Naive thymus-derived CD4-positive, alpha-beta T cell (primary cell): ENCODE measurements at regions not wholly inside any gene's neighbourhood (a gene's known extent, or its start where the extent isn't known, plus 50 kb on each side); places are given as distances from the start of the nearest gene placed in this dataset.

Source experiments
- ATAC-seq: fragments of 150-1000 bp; cut with Tn5 transposase; 2 replicates; pipeline ENCODE4 v1.10.0; 2021; ENCODE audit warnings: mild to moderate bottlenecking, moderate library complexity
- CTCF ChIA-PET: fragments of 350-600 bp; sonication (Branson Sonifier 250); formaldehyde crosslinking; loops from one replicate; lab custom pipeline; 2021; ENCODE audit warnings: antibody characterized with exemption; lab: Charles Lee
- POLR2A ChIA-PET: fragments of 350-600 bp; sonication (Branson Sonifier 250); formaldehyde crosslinking; loops from one replicate; lab custom pipeline; 2021; ENCODE audit warnings: antibody characterized with exemption, inconsistent platforms; lab: Charles Lee
- DNase-seq, 9 donors: peaks; one replicate each; pipeline versions ENCODE4 v3.0.0 to v3.0.0-alpha.2; 2020 to 2022; ENCODE audit warnings: mixed read lengths in 1 of 9
- H3K27ac ChIP-seq: one replicate; pipeline ENCODE4 v1.7.0; 2013; ENCODE audit warnings: mild to moderate bottlenecking, low read depth, low read length, moderate library complexity
- H3K27me3 ChIP-seq, 2 donors: one replicate each; pipeline ENCODE4 v1.7.0; 2013; ENCODE audit warnings: low read length in 2 of 2, mild to moderate bottlenecking in 2 of 2, moderate library complexity in 2 of 2; ENCODE audit not compliant: control insufficient read depth in 2 of 2, insufficient read depth in 2 of 2
- H3K36me3 ChIP-seq, 3 experiments: 1 replicate in 2 of 3; 2 replicates in 1 of 3; pipeline ENCODE4 v1.7.0; 2013; ENCODE audit warnings: low read length in 3 of 3, mild to moderate bottlenecking in 3 of 3, moderate library complexity in 1 of 3; ENCODE audit not compliant: insufficient read depth in 3 of 3, control insufficient read depth in 2 of 3
- H3K4me1 ChIP-seq, 2 donors: one replicate each; pipeline ENCODE4 v1.7.0; 2013; ENCODE audit warnings: low read length in 2 of 2, mild to moderate bottlenecking in 2 of 2, moderate library complexity in 1 of 2; ENCODE audit not compliant: control insufficient read depth in 2 of 2, insufficient read depth in 2 of 2
- H3K4me3 ChIP-seq: 2 replicates; pipeline ENCODE4 v1.7.0; 2013; ENCODE audit warnings: mild to moderate bottlenecking, low read length
- H3K9me3 ChIP-seq, 3 experiments: 1 replicate in 2 of 3; 2 replicates in 1 of 3; pipeline ENCODE4 v1.7.0; 2013; ENCODE audit warnings: low read length in 3 of 3; ENCODE audit not compliant: control insufficient read depth in 2 of 3
- H3K27ac Mint-ChIP-seq, 9 donors: one replicate each; pipeline ENCODE4 v1.8.0; 2020 to 2022; ENCODE audit warnings: mixed read lengths in 9 of 9, mild to moderate bottlenecking in 8 of 9, moderate library complexity in 5 of 9, inconsistent platforms in 2 of 9
- H3K27me3 Mint-ChIP-seq, 5 donors: one replicate each; pipeline ENCODE4 v1.8.0; 2021 to 2022; ENCODE audit warnings: mixed read lengths in 5 of 5, mild to moderate bottlenecking in 1 of 5
- H3K36me3 Mint-ChIP-seq, 5 donors: one replicate each; pipeline ENCODE4 v1.8.0; 2020 to 2022; ENCODE audit warnings: mixed read lengths in 5 of 5, mild to moderate bottlenecking in 3 of 5, inconsistent platforms in 1 of 5
- H3K4me1 Mint-ChIP-seq, 7 donors: one replicate each; pipeline ENCODE4 v1.8.0; 2020 to 2022; ENCODE audit warnings: mixed read lengths in 7 of 7, mild to moderate bottlenecking in 3 of 7, inconsistent platforms in 1 of 7
- H3K4me3 Mint-ChIP-seq, 10 donors: one replicate each; pipeline ENCODE4 v1.8.0; 2020 to 2022; ENCODE audit warnings: mild to moderate bottlenecking in 10 of 10, mixed read lengths in 10 of 10, moderate library complexity in 6 of 10, inconsistent platforms in 2 of 10
- H3K9me3 Mint-ChIP-seq, 11 donors: one replicate each; pipeline ENCODE4 v1.8.0; 2020 to 2022; ENCODE audit warnings: mixed read lengths in 11 of 11, mild to moderate bottlenecking in 4 of 11, inconsistent platforms in 1 of 11, moderate library complexity in 1 of 11
- intact Hi-C, 2 donors: fragments of 100-400 bp; cut with micrococcal nuclease; formaldehyde crosslinking; loops; one replicate each; pipeline ENCODE4 v1.15.1; 2023

- ATAC-seq: no peak
- Histone ChIP-seq H3K4me1 (no peaks in the 10 kb centered on the region), H3K27me3 (no peaks in the 10 kb centered on the region), H3K27ac (no peak overlapping the region), H3K4me3 (no peak overlapping the region), H3K36me3 (no peaks in the 10 kb centered on the region), H3K9me3 (no peaks in the 10 kb centered on the region)
- CTCF ChIA-PET: no interaction called here
- no peak overlapping the region for H3K4me3 Mint-ChIP-seq
- H3K27me3 Mint-ChIP-seq: no peaks in the 10 kb centered on the region
- H3K4me1 Mint-ChIP-seq: peaks cover 0 to 3% (median 0%) of the 10 kb centered on the region in 7 donors
- intact Hi-C loops: no loop called here
- H3K9me3 Mint-ChIP-seq: no peaks in the 10 kb centered on the region
- H3K27ac Mint-ChIP-seq: peak overlapping the region in 1 of 9 donors; percentile 16
- POLR2A ChIA-PET: interaction anchor here (0.8 kb wide), 1 partner anchor 64 kb away, joined by 3 read pairs; no protein-coding TSS in a partner anchor
- peaks cover 0 to 2% (median 0%) of the 10 kb centered on the region in 5 donors for H3K36me3 Mint-ChIP-seq
- no peak for DNase-seq
Observed at GRCh38 chr3:177437513-177438337, 240.4 kb upstream of the TBL1XR1 start.

- H3K27ac ChIP-seq: no peak overlapping the region
- no peak overlapping the region for H3K4me3 ChIP-seq
- no peak for DNase-seq
- no peaks in the 10 kb centered on the region for H3K36me3 ChIP-seq
- peaks cover 0 to 3% (median 0%) of the 10 kb centered on the region in 7 donors for H3K4me1 Mint-ChIP-seq
- no peaks in the 10 kb centered on the region for H3K9me3 ChIP-seq
- CTCF ChIA-PET: no interaction called here
- H3K27ac Mint-ChIP-seq: no peak overlapping the region
- intact Hi-C loops: no loop called here
- no peaks in the 10 kb centered on the region for H3K4me1 ChIP-seq
- POLR2A ChIA-PET: no interaction called here
- H3K27me3 Mint-ChIP-seq: no peaks in the 10 kb centered on the region
- H3K36me3 Mint-ChIP-seq: peaks cover 0 to 2% (median 0%) of the 10 kb centered on the region in 5 donors
- no peaks in the 10 kb centered on the region for H3K27me3 ChIP-seq
- H3K4me3 Mint-ChIP-seq: no peak overlapping the region
- no peaks in the 10 kb centered on the region for H3K9me3 Mint-ChIP-seq
- no peak for ATAC-seq
Observed at GRCh38 chr3:177438596-177439220, 241.4 kb upstream of the TBL1XR1 start.

- H3K4me1 ChIP-seq: no peaks in the 10 kb centered on the region
- Mint-ChIP-seq H3K4me3 (no peak overlapping the region), H3K4me1 (peaks cover 0 to 3% (median 0%) of the 10 kb centered on the region in 7 donors), H3K27me3 (no peaks in the 10 kb centered on the region), H3K36me3 (no peaks in the 10 kb centered on the region), H3K9me3 (no peaks in the 10 kb centered on the region), H3K27ac (no peak overlapping the region)
- H3K4me3 ChIP-seq: no peak overlapping the region
- POLR2A ChIA-PET: no interaction called here
- CTCF ChIA-PET: no interaction called here
- DNase-seq (no peak), ATAC-seq (no peak)
- no peaks in the 10 kb centered on the region for H3K27me3 ChIP-seq
- H3K36me3 ChIP-seq: no peaks in the 10 kb centered on the region
- no peaks in the 10 kb centered on the region for H3K9me3 ChIP-seq
- H3K27ac ChIP-seq: no peak overlapping the region
- intact Hi-C loops: no loop called here
Observed at GRCh38 chr3:177439694-177440269, 242.5 kb upstream of the TBL1XR1 start.

- ATAC-seq: no peak
- Histone ChIP-seq H3K27me3 (no peaks in the 10 kb centered on the region), H3K4me3 (no peak overlapping the region), H3K4me1 (no peaks in the 10 kb centered on the region), H3K36me3 (no peaks in the 10 kb centered on the region), H3K27ac (no peak overlapping the region), H3K9me3 (no peaks in the 10 kb centered on the region)
- Mint-ChIP-seq H3K36me3 (no peaks in the 10 kb centered on the region), H3K4me1 (peaks cover 0 to 3% (median 0%) of the 10 kb centered on the region in 7 donors), H3K9me3 (no peaks in the 10 kb centered on the region), H3K4me3 (no peak overlapping the region), H3K27ac (no peak overlapping the region), H3K27me3 (no peaks in the 10 kb centered on the region)
- ChIA-PET CTCF (no interaction called here), POLR2A (no interaction called here)
- no peak for DNase-seq
- intact Hi-C loops: no loop called here
Observed at GRCh38 chr3:177440456-177441104, 243.3 kb upstream of the TBL1XR1 start.

- Mint-ChIP-seq H3K36me3 (no peaks in the 10 kb centered on the region), H3K4me1 (peaks cover 0 to 5% (median 0%) of the 10 kb centered on the region in 7 donors), H3K27me3 (no peaks in the 10 kb centered on the region), H3K9me3 (no peaks in the 10 kb centered on the region), H3K27ac (no peak overlapping the region), H3K4me3 (no peak overlapping the region)
- DNase-seq (no peak), ATAC-seq (no peak)
- ChIA-PET POLR2A (no interaction called here), CTCF (no interaction called here)
- Histone ChIP-seq H3K27me3 (no peaks in the 10 kb centered on the region), H3K27ac (no peak overlapping the region), H3K36me3 (no peaks in the 10 kb centered on the region), H3K9me3 (no peaks in the 10 kb centered on the region), H3K4me3 (no peak overlapping the region), H3K4me1 (no peaks in the 10 kb centered on the region)
- intact Hi-C loops: no loop called here
Observed at GRCh38 chr3:177441276-177441812, 244.1 kb upstream of the TBL1XR1 start.

GRCh38 chr3:177441813-177442646 lies 244.7 kb upstream of the TBL1XR1 start:
- H3K36me3 Mint-ChIP-seq: no peaks in the 10 kb centered on the region
- no peaks in the 10 kb centered on the region for H3K9me3 Mint-ChIP-seq
- Histone ChIP-seq H3K4me1 (no peaks in the 10 kb centered on the region), H3K9me3 (no peaks in the 10 kb centered on the region), H3K27ac (no peak overlapping the region), H3K36me3 (no peaks in the 10 kb centered on the region), H3K27me3 (no peaks in the 10 kb centered on the region), H3K4me3 (no peak overlapping the region)
- DNase-seq (no peak), ATAC-seq (peak; percentile 64)
- ChIA-PET CTCF (no interaction called here), POLR2A (no interaction called here)
- no peak overlapping the region for H3K4me3 Mint-ChIP-seq
- peaks cover 0 to 5% (median 0%) of the 10 kb centered on the region in 7 donors for H3K4me1 Mint-ChIP-seq
- no peaks in the 10 kb centered on the region for H3K27me3 Mint-ChIP-seq
- no peak overlapping the region for H3K27ac Mint-ChIP-seq
- intact Hi-C loops: no loop called here
